Left ventricle myocardium inferior (tissue), 1 donor: ENCODE measurements at regions not wholly inside any gene's neighbourhood (a gene's known extent, or its start where the extent isn't known, plus 50 kb on each side); places are given as distances from the start of the nearest gene placed in this dataset.

ENCODE experiments used
- DNase-seq: peaks from one replicate; pipeline ENCODE4 v3.0.0-alpha.2; 2020
- H3K27ac ChIP-seq: fragments of 200-600 bp; replicated peaks from 2 replicates; pipeline ENCODE4 v1.8.0; 2021
- H3K27me3 ChIP-seq: fragments of 200-600 bp; 2 replicates; pipeline ENCODE4 v1.8.0; 2021; ENCODE audit warnings: low read depth
- H3K36me3 ChIP-seq: fragments of 200-600 bp; 2 replicates; pipeline ENCODE4 v1.8.0; 2021
- H3K4me1 ChIP-seq: fragments of 200-600 bp; 2 replicates; pipeline ENCODE4 v1.8.0; 2021
- H3K4me3 ChIP-seq: fragments of 200-600 bp; 2 replicates; pipeline ENCODE4 v1.8.0; 2021; ENCODE audit warnings: mild to moderate bottlenecking, moderate library complexity
- H3K9me3 ChIP-seq: fragments of 200-600 bp; replicated peaks from 2 replicates; pipeline ENCODE4 v1.8.0; 2021
- CTCF ChIP-seq: fragments of 200-600 bp; IDR thresholded peaks from 2 replicates; pipeline ENCODE4 v1.8.0; 2021; ENCODE audit warnings: antibody characterized with exemption, mild to moderate bottlenecking, borderline replicate concordance
- intact Hi-C: fragments of 100-400 bp; cut with micrococcal nuclease; formaldehyde crosslinking; loops from one replicate; pipeline ENCODE4 v1.11.0; 2022
- donor health status: DM: no; HTN: yes; CAD: no; lungs with severe emphysema.

DNA sequence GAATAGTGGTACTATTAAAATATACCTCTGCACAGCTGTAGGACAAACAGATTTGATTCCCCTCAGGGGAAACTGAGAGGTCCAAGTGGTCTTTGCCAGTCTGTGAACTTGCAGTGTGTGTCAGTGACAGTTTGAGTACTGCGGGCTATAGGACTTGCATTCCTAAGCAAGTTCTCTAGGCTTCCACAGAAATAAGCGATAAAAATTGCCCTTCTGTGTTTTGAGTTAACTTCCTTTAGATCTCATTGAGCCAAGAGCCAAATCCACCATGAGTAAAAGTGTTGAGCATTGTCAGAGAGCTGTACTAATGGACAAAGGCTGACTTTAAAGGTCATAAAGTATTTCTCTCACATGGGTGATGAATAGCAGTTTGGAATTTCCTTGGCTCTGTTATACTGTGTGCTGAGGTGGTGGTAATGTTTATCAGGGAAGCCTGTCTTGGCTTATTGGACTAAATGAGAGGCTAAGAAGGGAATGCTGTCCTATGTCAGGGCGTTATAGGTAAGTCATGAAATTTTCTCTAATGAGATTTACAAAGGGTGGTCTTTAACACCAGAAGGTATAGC, 122.6 kb upstream of the MAP3K7 start:
- H3K9me3 ChIP-seq: no peaks in the 10 kb centered on the region
- no peaks in the 10 kb centered on the region for H3K36me3 ChIP-seq
- intact Hi-C loops: no loop called here
- no peak for TF ChIP-seq CTCF
- DNase-seq: no peak
- no peak overlapping the region for H3K27ac ChIP-seq
- no peaks in the 10 kb centered on the region for H3K4me1 ChIP-seq
- peaks cover 4% of the 10 kb centered on the region for H3K27me3 ChIP-seq
- no peak overlapping the region for H3K4me3 ChIP-seq

DNA sequence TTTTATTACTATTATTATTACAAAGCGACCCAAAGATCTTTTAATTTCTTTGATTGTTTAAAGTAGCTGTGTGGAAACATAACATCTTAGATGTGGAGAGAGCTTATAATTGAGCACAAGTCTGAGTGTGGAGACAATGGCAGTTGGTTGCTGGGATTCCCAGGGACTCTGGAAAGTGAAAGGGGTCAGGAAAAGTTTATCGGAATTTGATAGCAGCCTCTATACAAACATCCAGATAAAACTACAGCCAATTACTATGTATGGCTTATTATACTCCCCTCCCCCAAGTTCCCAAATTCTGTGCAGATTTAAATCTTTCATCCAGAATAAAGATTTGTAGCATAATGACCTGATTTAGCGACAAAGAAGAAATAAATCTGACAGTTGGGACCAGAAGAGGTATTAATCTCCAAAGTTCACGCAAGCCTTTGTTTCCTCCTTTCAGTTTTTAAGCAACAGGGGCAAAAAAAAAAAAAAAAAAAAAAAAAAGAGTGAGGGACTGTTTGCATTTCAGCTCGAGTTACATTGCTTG, 121.4 kb upstream of the MAP3K7 start:
- intact Hi-C loops: no loop called here
- Histone ChIP-seq H3K4me1 (no peaks in the 10 kb centered on the region), H3K36me3 (no peaks in the 10 kb centered on the region), H3K27ac (no peak overlapping the region), H3K27me3 (peaks cover 4% of the 10 kb centered on the region), H3K4me3 (no peak overlapping the region), H3K9me3 (no peaks in the 10 kb centered on the region)
- no peak for TF ChIP-seq CTCF
- no peak for DNase-seq

DNA sequence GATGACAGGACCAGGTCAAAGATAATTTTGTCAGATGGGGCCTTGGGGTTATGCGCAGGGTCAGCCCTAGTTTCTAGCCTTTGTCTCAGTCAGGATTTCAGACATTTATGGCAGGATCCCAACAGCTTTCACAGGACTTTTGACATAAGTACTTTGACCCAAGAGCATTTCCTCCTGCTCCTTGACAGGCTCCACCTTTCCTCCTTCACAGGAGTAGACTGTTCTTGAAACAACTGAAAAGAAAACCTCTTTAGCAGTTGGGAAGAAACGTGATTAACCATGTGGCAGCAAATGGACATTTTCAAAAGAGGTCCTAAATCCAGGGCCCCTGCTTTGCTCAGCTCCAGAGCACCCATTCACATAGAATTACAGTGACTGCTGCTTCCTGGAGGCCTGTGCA, 120.4 kb upstream of the MAP3K7 start:
- intact Hi-C loops: no loop called here
- no peak for TF ChIP-seq CTCF
- no peak overlapping the region for H3K27ac ChIP-seq
- peaks cover 4% of the 10 kb centered on the region for H3K27me3 ChIP-seq
- no peak overlapping the region for H3K4me3 ChIP-seq
- no peaks in the 10 kb centered on the region for H3K36me3 ChIP-seq
- H3K9me3 ChIP-seq: no peaks in the 10 kb centered on the region
- no peaks in the 10 kb centered on the region for H3K4me1 ChIP-seq
- DNase-seq: no peak

GRCh38 chr6:90703336-90703735, 116.5 kb upstream of the MAP3K7 start:
- Histone ChIP-seq H3K4me1 (no peaks in the 10 kb centered on the region), H3K27ac (no peak overlapping the region), H3K4me3 (no peak overlapping the region), H3K9me3 (no peaks in the 10 kb centered on the region), H3K27me3 (no peaks in the 10 kb centered on the region), H3K36me3 (no peaks in the 10 kb centered on the region)
- intact Hi-C loops: no loop called here
- TF ChIP-seq CTCF: no peak
- no peak for DNase-seq

DNA sequence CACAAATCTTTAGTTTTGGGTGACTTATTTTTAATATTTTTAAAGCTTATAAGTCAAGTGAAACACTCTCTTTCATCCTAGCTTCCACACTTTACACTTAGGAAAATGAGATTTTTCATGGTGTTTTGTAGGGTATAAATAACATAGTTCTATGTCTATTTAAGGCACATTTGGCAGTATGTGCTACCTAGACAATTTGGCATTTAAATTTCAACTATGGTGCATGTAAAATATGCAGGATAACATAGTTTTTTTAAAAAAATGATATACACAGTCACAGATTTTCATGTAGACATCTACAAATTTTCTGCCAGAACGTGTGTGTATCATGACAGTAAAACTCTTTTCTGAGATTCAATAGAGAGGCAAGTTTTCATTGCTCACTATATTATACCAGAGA, 115.1 kb upstream of the MAP3K7 start:
- DNase-seq: no peak
- no peaks in the 10 kb centered on the region for H3K9me3 ChIP-seq
- no peaks in the 10 kb centered on the region for H3K4me1 ChIP-seq
- no peak overlapping the region for H3K4me3 ChIP-seq
- no peaks in the 10 kb centered on the region for H3K27me3 ChIP-seq
- TF ChIP-seq CTCF: no peak
- no peaks in the 10 kb centered on the region for H3K36me3 ChIP-seq
- H3K27ac ChIP-seq: no peak overlapping the region
- intact Hi-C loops: no loop called here
